HepG2 (cell line): ENCODE measurements at regions not wholly inside any gene's neighbourhood (a gene's known extent, or its start where the extent isn't known, plus 50 kb on each side); places are given as distances from the start of the nearest gene placed in this dataset.

ENCODE experiments used
- ATAC-seq: fragments of 200-7000 bp; cut with Tn5 transposase; 3 replicates; pipeline ENCODE4 v1.9.1; 2020; ENCODE audit warnings: mild to moderate bottlenecking, moderate library complexity
- BruUV-seq: library from RNA; stranded (reverse); fragments of 400-500 nt; replicated peaks from 2 replicates; lab custom pipeline; 2021; lab: Mats Ljungman, UMichigan
- CTCF ChIA-PET: fragments of 300-600 bp; formaldehyde crosslinking; extraction: SDS; loops from one replicate; lab custom pipeline; 2021; ENCODE audit warnings: low total read pairs, inconsistent platforms, low intra/inter-chr PET ratio; lab: Yijun Ruan, JAX
- POLR2A ChIA-PET: fragments of 350-600 bp; sonication (Branson Sonifier 250); formaldehyde crosslinking; loops from one replicate; lab custom pipeline; 2020; ENCODE audit warnings: antibody characterized with exemption, inconsistent platforms; lab: Yijun Ruan, JAX
- DNase-seq: peaks from one replicate; pipeline ENCODE4 v3.0.0-alpha.2; 2015; ENCODE audit warnings: low spot score
- FAIRE-seq: peaks from 3 replicates; lab custom pipeline; 2011; peaks lifted over from hg19 to GRCh38; lab: Jason Lieb, UNC
- H2AFZ ChIP-seq: one replicate; pipeline ENCODE4 v1.6.1; 2011; ENCODE audit warnings: low read length, inconsistent platforms
- H3K27ac ChIP-seq: fragments of 300-600 bp; 3 replicates; pipeline ENCODE4 v1.8.0; 2011; ENCODE audit warnings: mixed run types, mild to moderate bottlenecking, mixed read lengths, low read length, inconsistent platforms; ENCODE audit not compliant: insufficient read depth; ENCODE audit errors: extremely low read length
- H3K27me3 ChIP-seq, 2 experiments: fragments of 200-600 bp in 1 of 2; 2 replicates in 1 of 2; 3 replicates in 1 of 2; pipeline versions ENCODE4 v1.6.0 to v1.8.0; 2011; ENCODE audit warnings: low read length in 2 of 2, mild to moderate bottlenecking in 2 of 2, moderate library complexity in 2 of 2, inconsistent platforms in 1 of 2; ENCODE audit not compliant: insufficient read depth in 2 of 2, control insufficient read depth in 1 of 2
- H3K36me3 ChIP-seq, 2 experiments: fragments of 200-600 bp in 1 of 2; replicated peaks in 1 of 2; 2 replicates in 1 of 2; 3 replicates in 1 of 2; pipeline versions ENCODE4 v1.5.1 to v1.8.0; 2011; ENCODE audit warnings: low read length in 2 of 2, inconsistent platforms in 1 of 2; ENCODE audit not compliant: insufficient read depth in 2 of 2, control insufficient read depth in 1 of 2
- H3K4me1 ChIP-seq: 2 replicates; pipeline ENCODE4 v1.5.1; 2012; ENCODE audit warnings: low read length, inconsistent platforms; ENCODE audit not compliant: insufficient read depth
- H3K4me2 ChIP-seq: 2 replicates; pipeline ENCODE4 v1.6.0; 2011; ENCODE audit warnings: low read depth, low read length, inconsistent platforms
- H3K4me3 ChIP-seq, 3 experiments: fragments of 200-600 bp in 1 of 3; sonication (generic), shearing (Covaris generic) in 1 of 3; replicated peaks in 1 of 3; 2 replicates each; pipeline ENCODE4 v1.5.1; 2011 to 2016; ENCODE audit warnings: low read length in 3 of 3, inconsistent platforms in 2 of 3, low read depth in 2 of 3, mild to moderate bottlenecking in 2 of 3, control low read depth in 1 of 3, mixed read lengths in 1 of 3; ENCODE audit not compliant: insufficient read depth in 1 of 3
- H3K79me2 ChIP-seq: one replicate; pipeline ENCODE4 v1.6.1; 2011; ENCODE audit warnings: low read length, inconsistent platforms; ENCODE audit not compliant: insufficient read depth
- H3K9ac ChIP-seq: 2 replicates; pipeline ENCODE4 v1.6.0; 2011; ENCODE audit warnings: mild to moderate bottlenecking, low read depth, low read length, inconsistent platforms; ENCODE audit not compliant: insufficient read depth
- H3K9me3 ChIP-seq: 2 replicates; pipeline ENCODE4 v1.5.1; 2012; ENCODE audit warnings: mild to moderate bottlenecking, low read length
- H4K20me1 ChIP-seq: 2 replicates; pipeline ENCODE4 v1.6.0; 2011; ENCODE audit warnings: inconsistent platforms, mild to moderate bottlenecking, low read length, moderate library complexity; ENCODE audit not compliant: insufficient read depth
- ATF7 ChIP-seq, 2 experiments: fragments of 450-650 bp in 1 of 2; sonication (generic) in 1 of 2; formaldehyde crosslinking in 1 of 2; IDR thresholded peaks; 2 replicates each; pipeline versions ENCODE4 v1.4.0 to v1.6.1; 2016 to 2020; ENCODE audit warnings: antibody characterized with exemption in 1 of 2, mild to moderate bottlenecking in 1 of 2, missing genetic modification reagents in 1 of 2
- ATM ChIP-seq: fragments of 450-650 bp; IDR thresholded peaks from 2 replicates; pipeline ENCODE4 v1.7.1; 2017; ENCODE audit warnings: mild to moderate bottlenecking, borderline replicate concordance
- CREB1 ChIP-seq, 2 experiments: fragments of 450-650 bp in 1 of 2; IDR thresholded peaks; 2 replicates each; pipeline ENCODE4 v1.6.1; 2016 to 2017; ENCODE audit warnings: control low read depth in 1 of 2, mild to moderate bottlenecking in 1 of 2, missing compliant biosample characterization in 1 of 2, missing genetic modification characterization in 1 of 2
- E2F5 ChIP-seq: sonication (generic); formaldehyde crosslinking; conservative IDR thresholded peaks from 2 replicates; pipeline ENCODE4 v1.4.0; 2020; ENCODE audit warnings: missing genetic modification reagents
- STAT5B ChIP-seq: sonication (generic); formaldehyde crosslinking; IDR thresholded peaks from 2 replicates; pipeline ENCODE4 v1.4.0; 2020; ENCODE audit warnings: missing genetic modification reagents
- ZBTB8A ChIP-seq: sonication (generic); formaldehyde crosslinking; IDR thresholded peaks from 2 replicates; pipeline ENCODE4 v1.4.0; 2020; ENCODE audit warnings: mild to moderate bottlenecking, low read depth, missing genetic modification reagents, borderline replicate concordance
- ZNF207 ChIP-seq: fragments of 450-650 bp; IDR thresholded peaks from 2 replicates; pipeline ENCODE4 v1.6.1; 2016; ENCODE audit warnings: antibody characterized with exemption, borderline replicate concordance
- ZNF501 ChIP-seq: sonication (generic); formaldehyde crosslinking; IDR thresholded peaks from 2 replicates; pipeline ENCODE4 v1.5.1; 2020; ENCODE audit warnings: mild to moderate bottlenecking, moderate library complexity, missing genetic modification reagents
- ZNF674 ChIP-seq: sonication (generic); formaldehyde crosslinking; IDR thresholded peaks from 2 replicates; pipeline ENCODE4 v1.5.0; 2020; ENCODE audit warnings: low read depth, mild to moderate bottlenecking, missing genetic modification reagents
- WGBS: methylation state at CpG from one replicate; pipeline ENCODE4 v1.1.6; 2017; ENCODE audit warnings: low lambda C conversion rate; 5-methylcytosine and 5-hydroxymethylcytosine counted together
- in situ Hi-C: cut with HindIII; loops from 2 replicates; pipeline ENCODE4 v1.10.0; 2017; ENCODE audit warnings: low pct_unique_long_range_greater_than_20kb; ENCODE audit not compliant: extremely low pct_ligation_motif_present
- intact Hi-C: fragments of 100-400 bp; cut with micrococcal nuclease; formaldehyde crosslinking; loops from one replicate; pipeline ENCODE4 v1.10.0; 2022; ENCODE audit not compliant: unreplicated experiment
- TF ChIP-seq, protein P1 (sequence below): sonication (generic); formaldehyde crosslinking; IDR thresholded peaks from 2 replicates; pipeline ENCODE4 v1.5.0; 2020; ENCODE audit warnings: mild to moderate bottlenecking, missing genetic modification reagents, borderline replicate concordance

- H2AFZ ChIP-seq: no peak overlapping the region
- FAIRE-seq (no peak), ATAC-seq (no peak), DNase-seq (no peak)
- in situ Hi-C loops: no loop called here
- CTCF ChIA-PET: no interaction called here
- peaks cover 90% of the 10 kb centered on the region for H3K9me3 ChIP-seq
- intact Hi-C loops: no loop called here
- POLR2A ChIA-PET: no interaction called here
- no peak overlapping the region for H3K4me2 ChIP-seq
- no peaks in the 10 kb centered on the region for H4K20me1 ChIP-seq
- BruUV-seq: no TSS peak
- no peak overlapping the region for H3K9ac ChIP-seq
- no peak overlapping the region for H3K27ac ChIP-seq
- no peak overlapping the region for H3K4me3 ChIP-seq
- TF ChIP-seq CREB1 (IDR thresholded peaks at IDR 0.05): peak; percentile 62
- no peak for TF ChIP-seq CREB1 (CRISPR knock-in tag; IDR thresholded peaks at IDR 0.05)
- TF ChIP-seq ZNF674 (CRISPR knock-in tag): no peak
- TF ChIP-seq ATF7 (IDR thresholded peaks at IDR 0.05): peak; percentile 82
- TF ChIP-seq ATF7 (CRISPR knock-in tag; IDR thresholded peaks at IDR 0.05): no peak
- no peaks in the 10 kb centered on the region for H3K36me3 ChIP-seq
- H3K4me1 ChIP-seq: no peaks in the 10 kb centered on the region
- WGBS: 3% methylated on average over 2 of the region's 2 CpGs
- H3K79me2 ChIP-seq: no peaks in the 10 kb centered on the region
- no peaks in the 10 kb centered on the region for H3K27me3 ChIP-seq
These were observed 551.0 kb upstream of the PTPRD start for GRCh38 chr9:11163843-11164242.

- ATAC-seq (no peak), FAIRE-seq (no peak), DNase-seq (no peak)
- H3K4me2 ChIP-seq: no peak overlapping the region
- no peak overlapping the region for H3K27ac ChIP-seq
- H3K9ac ChIP-seq: no peak overlapping the region
- ChIA-PET POLR2A (no interaction called here), CTCF (no interaction called here)
- peaks cover 81% of the 10 kb centered on the region for H3K9me3 ChIP-seq
- no peaks in the 10 kb centered on the region for H3K27me3 ChIP-seq
- H3K4me3 ChIP-seq: no peak overlapping the region
- in situ Hi-C loops: no loop called here
- no peaks in the 10 kb centered on the region for H3K36me3 ChIP-seq
- no peaks in the 10 kb centered on the region for H3K4me1 ChIP-seq
- no peaks in the 10 kb centered on the region for H3K79me2 ChIP-seq
- H4K20me1 ChIP-seq: no peaks in the 10 kb centered on the region
- WGBS: 22% methylated on average over 2 of the region's 2 CpGs
- BruUV-seq: no TSS peak
- intact Hi-C loops: no loop called here
- no peak overlapping the region for H2AFZ ChIP-seq
- no peak for TF ChIP-seq E2F5
- no peak for TF ChIP-seq ZNF501 (CRISPR knock-in tag)
- TF ChIP-seq, protein P1, sequence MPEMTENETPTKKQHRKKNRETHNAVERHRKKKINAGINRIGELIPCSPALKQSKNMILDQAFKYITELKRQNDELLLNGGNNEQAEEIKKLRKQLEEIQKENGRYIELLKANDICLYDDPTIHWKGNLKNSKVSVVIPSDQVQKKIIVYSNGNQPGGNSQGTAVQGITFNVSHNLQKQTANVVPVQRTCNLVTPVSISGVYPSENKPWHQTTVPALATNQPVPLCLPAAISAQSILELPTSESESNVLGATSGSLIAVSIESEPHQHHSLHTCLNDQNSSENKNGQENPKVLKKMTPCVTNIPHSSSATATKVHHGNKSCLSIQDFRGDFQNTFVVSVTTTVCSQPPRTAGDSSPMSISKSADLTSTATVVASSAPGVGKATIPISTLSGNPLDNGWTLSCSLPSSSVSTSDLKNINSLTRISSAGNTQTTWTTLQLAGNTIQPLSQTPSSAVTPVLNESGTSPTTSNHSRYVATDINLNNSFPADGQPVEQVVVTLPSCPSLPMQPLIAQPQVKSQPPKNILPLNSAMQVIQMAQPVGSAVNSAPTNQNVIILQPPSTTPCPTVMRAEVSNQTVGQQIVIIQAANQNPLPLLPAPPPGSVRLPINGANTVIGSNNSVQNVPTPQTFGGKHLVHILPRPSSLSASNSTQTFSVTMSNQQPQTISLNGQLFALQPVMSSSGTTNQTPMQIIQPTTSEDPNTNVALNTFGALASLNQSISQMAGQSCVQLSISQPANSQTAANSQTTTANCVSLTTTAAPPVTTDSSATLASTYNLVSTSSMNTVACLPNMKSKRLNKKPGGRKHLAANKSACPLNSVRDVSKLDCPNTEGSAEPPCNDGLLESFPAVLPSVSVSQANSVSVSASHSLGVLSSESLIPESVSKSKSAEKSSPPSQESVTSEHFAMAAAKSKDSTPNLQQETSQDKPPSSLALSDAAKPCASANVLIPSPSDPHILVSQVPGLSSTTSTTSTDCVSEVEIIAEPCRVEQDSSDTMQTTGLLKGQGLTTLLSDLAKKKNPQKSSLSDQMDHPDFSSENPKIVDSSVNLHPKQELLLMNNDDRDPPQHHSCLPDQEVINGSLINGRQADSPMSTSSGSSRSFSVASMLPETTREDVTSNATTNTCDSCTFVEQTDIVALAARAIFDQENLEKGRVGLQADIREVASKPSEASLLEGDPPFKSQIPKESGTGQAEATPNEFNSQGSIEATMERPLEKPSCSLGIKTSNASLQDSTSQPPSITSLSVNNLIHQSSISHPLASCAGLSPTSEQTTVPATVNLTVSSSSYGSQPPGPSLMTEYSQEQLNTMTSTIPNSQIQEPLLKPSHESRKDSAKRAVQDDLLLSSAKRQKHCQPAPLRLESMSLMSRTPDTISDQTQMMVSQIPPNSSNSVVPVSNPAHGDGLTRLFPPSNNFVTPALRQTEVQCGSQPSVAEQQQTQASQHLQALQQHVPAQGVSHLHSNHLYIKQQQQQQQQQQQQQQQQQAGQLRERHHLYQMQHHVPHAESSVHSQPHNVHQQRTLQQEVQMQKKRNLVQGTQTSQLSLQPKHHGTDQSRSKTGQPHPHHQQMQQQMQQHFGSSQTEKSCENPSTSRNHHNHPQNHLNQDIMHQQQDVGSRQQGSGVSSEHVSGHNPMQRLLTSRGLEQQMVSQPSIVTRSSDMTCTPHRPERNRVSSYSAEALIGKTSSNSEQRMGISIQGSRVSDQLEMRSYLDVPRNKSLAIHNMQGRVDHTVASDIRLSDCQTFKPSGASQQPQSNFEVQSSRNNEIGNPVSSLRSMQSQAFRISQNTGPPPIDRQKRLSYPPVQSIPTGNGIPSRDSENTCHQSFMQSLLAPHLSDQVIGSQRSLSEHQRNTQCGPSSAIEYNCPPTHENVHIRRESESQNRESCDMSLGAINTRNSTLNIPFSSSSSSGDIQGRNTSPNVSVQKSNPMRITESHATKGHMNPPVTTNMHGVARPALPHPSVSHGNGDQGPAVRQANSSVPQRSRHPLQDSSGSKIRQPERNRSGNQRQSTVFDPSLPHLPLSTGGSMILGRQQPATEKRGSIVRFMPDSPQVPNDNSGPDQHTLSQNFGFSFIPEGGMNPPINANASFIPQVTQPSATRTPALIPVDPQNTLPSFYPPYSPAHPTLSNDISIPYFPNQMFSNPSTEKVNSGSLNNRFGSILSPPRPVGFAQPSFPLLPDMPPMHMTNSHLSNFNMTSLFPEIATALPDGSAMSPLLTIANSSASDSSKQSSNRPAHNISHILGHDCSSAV (CRISPR knock-in tag): no peak
- TF ChIP-seq ATM: no peak
- no peak for TF ChIP-seq STAT5B (CRISPR knock-in tag)
- no peak for TF ChIP-seq ZNF207
- TF ChIP-seq ZBTB8A (CRISPR knock-in tag): no peak
These were observed 569.2 kb upstream of the PTPRD start for GRCh38 chr9:11182001-11182400.
